HCT116 (cell line): ENCODE measurements at regions not wholly inside any gene's neighbourhood (a gene's known extent, or its start where the extent isn't known, plus 50 kb on each side); places are given as distances from the start of the nearest gene placed in this dataset.

Experiments
- ATAC-seq: fragments of 200-7000 bp; cut with Tn5 transposase; 2 replicates; pipeline ENCODE4 v1.9.1; 2020; ENCODE audit warnings: mild to moderate bottlenecking, moderate library complexity
- BruUV-seq: library from RNA; stranded (reverse); fragments of 400-500 nt; replicated peaks from 2 replicates; lab custom pipeline; 2021; lab: Mats Ljungman, UMichigan
- CTCF ChIA-PET: fragments of 300-600 bp; sonication (Branson Sonifier 250); formaldehyde crosslinking; loops from one replicate; lab custom pipeline; 2021; ENCODE audit warnings: antibody characterized with exemption; lab: Charles Lee
- POLR2A ChIA-PET: fragments of 300-600, 350-600 bp; sonication (Branson Sonifier 250); formaldehyde crosslinking; loops from one replicate; lab custom pipeline; 2021; ENCODE audit warnings: antibody characterized with exemption; lab: Charles Lee
- RAD21 ChIA-PET, 2 experiments: fragments of 300-600 bp; sonication (Branson Sonifier 250); formaldehyde crosslinking; loops; one replicate each; lab custom pipeline; 2023; ENCODE audit warnings: low total read pairs in 2 of 2; ENCODE audit not compliant: uncharacterized antibody in 2 of 2, unreplicated experiment in 2 of 2, low non-redundant PET in 1 of 2; lab: Charles Lee
- DNase-seq: peaks from one replicate; pipeline ENCODE4 v3.0.0-alpha.2; 2010; ENCODE audit warnings: low read depth, low spot score
- H2AFZ ChIP-seq: fragments of 200-600 bp; shearing (Covaris generic), sonication (generic); 2 replicates; pipeline ENCODE4 v1.6.1; 2017; ENCODE audit warnings: low read depth, mixed run types, mixed read lengths, antibody characterized with exemption, low read length; ENCODE audit not compliant: poor library complexity, severe bottlenecking
- H3K27ac ChIP-seq: 2 replicates; pipeline ENCODE4 v1.5.1; 2012; ENCODE audit warnings: low read depth, low read length
- H3K27me3 ChIP-seq: fragments of 200-600 bp; sonication (generic); 2 replicates; pipeline ENCODE4 v1.6.1; 2016; ENCODE audit warnings: mixed run types, low read length, mixed read lengths; ENCODE audit not compliant: insufficient read depth
- H3K36me3 ChIP-seq, 2 experiments: fragments of 200-500 bp in 1 of 2; fragments of 200-600 bp in 1 of 2; sonication (Bioruptor generic) in 1 of 2; sonication (generic) in 1 of 2; 2 replicates each; pipeline versions ENCODE4 v1.5.1 to v1.6.1; 2014 to 2016; ENCODE audit warnings: low read length in 2 of 2, inconsistent platforms in 1 of 2, mixed read lengths in 1 of 2, mixed run types in 1 of 2; ENCODE audit not compliant: insufficient read depth in 2 of 2, control insufficient read depth in 1 of 2
- H3K4me1 ChIP-seq, 2 experiments: fragments of 200-600 bp in 1 of 2; sonication (generic) in 1 of 2; 2 replicates each; pipeline versions ENCODE4 v1.5.1 to v1.6.1; 2012 to 2017; ENCODE audit warnings: low read length in 2 of 2, inconsistent platforms in 1 of 2, mild to moderate bottlenecking in 1 of 2, mixed read lengths in 1 of 2, mixed run types in 1 of 2, moderate library complexity in 1 of 2; ENCODE audit not compliant: insufficient read depth in 2 of 2, control insufficient read depth in 1 of 2
- H3K4me2 ChIP-seq: fragments of 200-600 bp; sonication (generic); 2 replicates; pipeline ENCODE4 v1.6.1; 2017; ENCODE audit warnings: mixed run types, low read length, mixed read lengths
- H3K4me3 ChIP-seq, 2 experiments: fragments of 200-600 bp in 1 of 2; sonication (generic) in 1 of 2; replicated peaks in 1 of 2; 2 replicates each; pipeline ENCODE4 v1.5.1; 2011 to 2016; ENCODE audit warnings: low read length in 2 of 2, control low read depth in 1 of 2, low read depth in 1 of 2, mild to moderate bottlenecking in 1 of 2, mixed read lengths in 1 of 2, mixed run types in 1 of 2
- H3K79me2 ChIP-seq: fragments of 200-600 bp; sonication (generic); 2 replicates; pipeline ENCODE4 v1.6.1; 2017; ENCODE audit warnings: mild to moderate bottlenecking, mixed run types, low read length, moderate library complexity, mixed read lengths; ENCODE audit not compliant: insufficient read depth
- H3K9ac ChIP-seq: fragments of 200-600 bp; sonication (generic); 2 replicates; pipeline ENCODE4 v1.6.1; 2016; ENCODE audit warnings: low read length, mixed read lengths
- H3K9me2 ChIP-seq: fragments of 200-600 bp; sonication (generic), shearing (Covaris generic); 2 replicates; pipeline ENCODE4 v1.6.1; 2017; ENCODE audit warnings: mixed run types, mild to moderate bottlenecking, moderate library complexity; ENCODE audit not compliant: insufficient read depth
- H3K9me3 ChIP-seq, 2 experiments: fragments of 200-500 bp in 1 of 2; fragments of 200-600 bp in 1 of 2; sonication (Bioruptor generic) in 1 of 2; sonication (generic) in 1 of 2; 2 replicates each; pipeline ENCODE4 v1.6.1; 2014 to 2017; ENCODE audit warnings: low read length in 2 of 2, mixed read lengths in 2 of 2, inconsistent platforms in 1 of 2, low read depth in 1 of 2, mild to moderate bottlenecking in 1 of 2, mixed run types in 1 of 2, moderate library complexity in 1 of 2; ENCODE audit not compliant: control insufficient read depth in 1 of 2, insufficient read depth in 1 of 2
- H4K20me1 ChIP-seq: fragments of 200-600 bp; sonication (generic), shearing (Covaris generic); 2 replicates; pipeline ENCODE4 v1.6.1; 2017; ENCODE audit warnings: mixed run types, mild to moderate bottlenecking, moderate library complexity; ENCODE audit not compliant: insufficient read depth
- ATF3 ChIP-seq: IDR thresholded peaks from 2 replicates; pipeline ENCODE4 v1.6.1; 2012
- CBX3 ChIP-seq: IDR thresholded peaks from 2 replicates; pipeline ENCODE4 v1.6.1; 2012; ENCODE audit warnings: low read depth
- FOSL1 ChIP-seq: IDR thresholded peaks from 2 replicates; pipeline ENCODE4 v1.6.1; 2012; ENCODE audit warnings: low read depth
- JUND ChIP-seq: IDR thresholded peaks from 2 replicates; pipeline ENCODE4 v1.6.1; 2012
- MAX ChIP-seq: IDR thresholded peaks from 2 replicates; pipeline ENCODE4 v1.6.1; 2012
- REST ChIP-seq: IDR thresholded peaks from 2 replicates; pipeline ENCODE4 v1.6.1; 2012; ENCODE audit warnings: low read depth
- SP1 ChIP-seq: IDR thresholded peaks from 2 replicates; pipeline ENCODE4 v1.6.1; 2012; ENCODE audit warnings: low read depth
- YY1 ChIP-seq: IDR thresholded peaks from 2 replicates; pipeline ENCODE4 v1.6.1; 2011; ENCODE audit warnings: low read length, low read depth, moderate library complexity, mild to moderate bottlenecking; ENCODE audit not compliant: insufficient replicate concordance; ENCODE audit errors: extremely low read depth
- ZFX ChIP-seq: fragments of 450-650 bp; IDR thresholded peaks from 2 replicates; pipeline ENCODE4 v1.6.1; 2017
- intact Hi-C: fragments of 100-400 bp; cut with micrococcal nuclease; formaldehyde crosslinking; loops from 2 replicates; pipeline ENCODE4 v1.10.0; 2022
- TF ChIP-seq, protein P1 (sequence below): IDR thresholded peaks from 2 replicates; pipeline ENCODE4 v1.6.1; 2011; ENCODE audit warnings: mild to moderate bottlenecking, low read length, moderate library complexity; ENCODE audit not compliant: insufficient replicate concordance; ENCODE audit errors: extremely low read depth

GRCh38 chr6:92184933-92185332, 1234.4 kb downstream of the EPHA7 start (continued):
- TF ChIP-seq MAX: no peak
- TF ChIP-seq ZFX: no peak
- no peak for TF ChIP-seq FOSL1
- no peak for TF ChIP-seq SP1
- no peak for TF ChIP-seq ATF3
- TF ChIP-seq JUND: no peak
- no peak for TF ChIP-seq REST

- ChIA-PET POLR2A (no interaction called here), CTCF (no interaction called here), RAD21 (no interaction called here)
- Histone ChIP-seq H3K9me3 (peaks cover 3 to 20% of the 10 kb centered on the region in 2 experiments; a peak in 1 of 4 replicates), H3K27ac (no peak overlapping the region), H3K9me2 (no peaks in the 10 kb centered on the region), H3K9ac (no peak overlapping the region), H3K79me2 (no peaks in the 10 kb centered on the region), H4K20me1 (no peaks in the 10 kb centered on the region), H3K4me3 (no peak overlapping the region), H2AFZ (no peak overlapping the region), H3K36me3 (no peaks in the 10 kb centered on the region), H3K27me3 (no peaks in the 10 kb centered on the region), H3K4me1 (no peaks in the 10 kb centered on the region), H3K4me2 (no peak overlapping the region)
- no peak for TF ChIP-seq YY1
- TF ChIP-seq JUND: no peak
- TF ChIP-seq CBX3: no peak
- TF ChIP-seq, protein P1, sequence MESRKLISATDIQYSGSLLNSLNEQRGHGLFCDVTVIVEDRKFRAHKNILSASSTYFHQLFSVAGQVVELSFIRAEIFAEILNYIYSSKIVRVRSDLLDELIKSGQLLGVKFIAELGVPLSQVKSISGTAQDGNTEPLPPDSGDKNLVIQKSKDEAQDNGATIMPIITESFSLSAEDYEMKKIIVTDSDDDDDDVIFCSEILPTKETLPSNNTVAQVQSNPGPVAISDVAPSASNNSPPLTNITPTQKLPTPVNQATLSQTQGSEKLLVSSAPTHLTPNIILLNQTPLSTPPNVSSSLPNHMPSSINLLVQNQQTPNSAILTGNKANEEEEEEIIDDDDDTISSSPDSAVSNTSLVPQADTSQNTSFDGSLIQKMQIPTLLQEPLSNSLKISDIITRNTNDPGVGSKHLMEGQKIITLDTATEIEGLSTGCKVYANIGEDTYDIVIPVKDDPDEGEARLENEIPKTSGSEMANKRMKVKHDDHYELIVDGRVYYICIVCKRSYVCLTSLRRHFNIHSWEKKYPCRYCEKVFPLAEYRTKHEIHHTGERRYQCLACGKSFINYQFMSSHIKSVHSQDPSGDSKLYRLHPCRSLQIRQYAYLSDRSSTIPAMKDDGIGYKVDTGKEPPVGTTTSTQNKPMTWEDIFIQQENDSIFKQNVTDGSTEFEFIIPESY: no peak
- intact Hi-C loops: no loop called here
- BruUV-seq: no TSS peak
- ATAC-seq (no peak), DNase-seq (no peak)
Measured at GRCh38 chr6:92181347-92181746, 1238.0 kb downstream of the EPHA7 start.
